ENCODE measurements at regions not wholly inside any gene's neighbourhood (a gene's known extent, or its start where the extent isn't known, plus 50 kb on each side); places are given as distances from the start of the nearest gene placed in this dataset.

DNA sequence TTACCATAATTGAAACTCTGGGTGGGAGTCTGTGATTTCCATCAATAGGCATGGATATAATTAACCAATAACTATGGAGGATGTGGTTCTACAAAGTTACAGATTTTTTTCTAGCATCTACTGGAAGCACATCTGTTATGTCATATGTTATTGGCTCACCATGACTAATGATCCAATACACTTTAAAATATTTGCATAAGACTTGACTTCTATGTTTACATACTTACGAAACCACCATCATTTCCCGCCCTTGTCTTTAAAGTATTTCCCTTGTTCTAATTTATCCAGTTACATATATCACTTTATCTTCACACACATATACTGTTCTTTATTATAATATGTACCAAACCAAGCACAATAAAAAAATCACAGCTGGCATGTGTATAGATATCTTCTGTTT lies 380.3 kb upstream of the CBLB start:
- H3K4me3 ChIP-seq (ENCODE audit: low read depth, low read length), result no peak overlapping the region
- DNase-seq (ENCODE audit: low read depth), result peak; percentile 8
- TF ChIP-seq, protein P1, sequence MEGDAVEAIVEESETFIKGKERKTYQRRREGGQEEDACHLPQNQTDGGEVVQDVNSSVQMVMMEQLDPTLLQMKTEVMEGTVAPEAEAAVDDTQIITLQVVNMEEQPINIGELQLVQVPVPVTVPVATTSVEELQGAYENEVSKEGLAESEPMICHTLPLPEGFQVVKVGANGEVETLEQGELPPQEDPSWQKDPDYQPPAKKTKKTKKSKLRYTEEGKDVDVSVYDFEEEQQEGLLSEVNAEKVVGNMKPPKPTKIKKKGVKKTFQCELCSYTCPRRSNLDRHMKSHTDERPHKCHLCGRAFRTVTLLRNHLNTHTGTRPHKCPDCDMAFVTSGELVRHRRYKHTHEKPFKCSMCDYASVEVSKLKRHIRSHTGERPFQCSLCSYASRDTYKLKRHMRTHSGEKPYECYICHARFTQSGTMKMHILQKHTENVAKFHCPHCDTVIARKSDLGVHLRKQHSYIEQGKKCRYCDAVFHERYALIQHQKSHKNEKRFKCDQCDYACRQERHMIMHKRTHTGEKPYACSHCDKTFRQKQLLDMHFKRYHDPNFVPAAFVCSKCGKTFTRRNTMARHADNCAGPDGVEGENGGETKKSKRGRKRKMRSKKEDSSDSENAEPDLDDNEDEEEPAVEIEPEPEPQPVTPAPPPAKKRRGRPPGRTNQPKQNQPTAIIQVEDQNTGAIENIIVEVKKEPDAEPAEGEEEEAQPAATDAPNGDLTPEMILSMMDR (IDR thresholded peaks at IDR 0.05; ENCODE audit: insufficient read depth, low read length), result no peak

DNA sequence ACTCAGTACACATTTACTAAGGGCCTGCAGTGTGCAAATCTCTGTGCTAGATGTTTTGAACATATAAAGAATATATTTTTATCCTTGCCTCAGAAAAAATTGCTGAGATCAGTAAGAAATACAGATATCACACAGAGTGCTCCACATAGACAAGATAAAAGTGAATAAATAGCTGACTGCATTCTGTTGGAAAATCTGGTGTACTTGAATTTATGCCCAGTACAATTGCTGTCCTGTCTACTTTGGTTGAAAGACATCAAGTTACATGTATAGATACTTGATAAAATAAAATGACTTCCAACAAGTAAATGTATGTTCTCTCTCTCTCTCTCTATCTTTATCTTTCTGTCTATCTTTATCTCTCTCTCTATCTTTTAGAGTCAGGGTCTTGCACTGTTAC lies 381.2 kb upstream of the CBLB start:
- H3K4me3 ChIP-seq (ENCODE audit: low read depth, low read length), result no peak overlapping the region
- TF ChIP-seq, protein P1 (IDR thresholded peaks at IDR 0.05; ENCODE audit: insufficient read depth, low read length), result no peak
- DNase-seq (ENCODE audit: low read depth), result no peak

DNA sequence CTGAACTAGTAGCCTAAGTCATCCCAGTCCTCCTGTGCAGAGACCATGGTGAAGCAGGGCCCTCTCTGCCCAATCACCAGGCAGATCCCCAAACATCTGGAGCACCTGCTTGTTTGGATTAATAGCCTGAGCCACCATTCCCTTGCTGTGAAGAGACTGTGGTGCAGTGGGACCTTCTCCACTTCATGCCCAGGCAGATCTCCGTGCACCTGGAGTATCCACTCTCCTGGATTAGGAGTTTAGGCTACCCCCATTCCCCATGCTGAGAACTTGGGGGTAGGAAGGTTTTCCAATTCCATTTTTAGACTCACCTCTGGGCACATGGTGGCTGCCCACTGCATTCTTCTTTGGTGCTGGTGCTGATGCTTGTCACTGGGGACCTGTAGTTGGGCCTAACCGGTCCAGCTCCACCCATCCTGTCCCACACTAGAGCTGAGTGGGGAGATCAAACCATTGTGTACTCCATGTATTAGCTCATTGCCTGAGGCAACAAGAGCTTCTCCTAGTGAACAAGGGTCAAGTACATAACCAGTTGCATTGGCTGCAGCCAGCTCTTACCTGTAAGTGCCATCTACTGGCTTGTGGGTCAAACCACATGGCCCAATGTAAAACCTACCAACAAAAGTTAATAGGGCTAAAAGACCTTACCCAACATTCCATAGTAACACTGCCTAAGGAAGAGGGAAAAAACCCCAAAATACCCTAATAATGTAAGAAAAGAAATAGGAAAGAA lies 382.5 kb upstream of the CBLB start:
- no peak overlapping the region for H3K4me3 ChIP-seq (ENCODE audit: low read depth, low read length)
- no peak for DNase-seq (ENCODE audit: low read depth)
- TF ChIP-seq, protein P1 (IDR thresholded peaks at IDR 0.05; ENCODE audit: insufficient read depth, low read length), result no peak

DNA sequence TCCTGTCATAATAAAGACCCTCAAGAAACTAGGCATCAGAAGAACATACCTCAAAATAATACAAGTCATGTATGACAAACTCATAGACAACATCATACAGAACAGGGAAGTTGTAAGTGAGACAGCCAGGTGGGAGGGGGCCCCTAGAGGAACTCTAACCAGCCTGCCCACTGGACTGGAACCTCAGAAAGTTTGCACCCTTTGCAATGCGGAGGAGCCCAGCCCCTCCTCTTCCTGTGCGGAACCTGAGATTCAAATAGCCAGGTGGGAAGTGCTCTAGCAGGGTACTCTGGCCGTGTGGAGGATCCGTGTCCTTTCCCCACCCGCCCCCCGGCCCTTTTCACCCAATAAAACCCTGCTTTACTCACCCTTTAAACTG lies 387.0 kb upstream of the CBLB start:
- no peak overlapping the region for H3K4me3 ChIP-seq (ENCODE audit: low read depth, low read length)
- no peak for DNase-seq (ENCODE audit: low read depth)
- TF ChIP-seq, protein P1 (IDR thresholded peaks at IDR 0.05; ENCODE audit: insufficient read depth, low read length), result no peak

DNA sequence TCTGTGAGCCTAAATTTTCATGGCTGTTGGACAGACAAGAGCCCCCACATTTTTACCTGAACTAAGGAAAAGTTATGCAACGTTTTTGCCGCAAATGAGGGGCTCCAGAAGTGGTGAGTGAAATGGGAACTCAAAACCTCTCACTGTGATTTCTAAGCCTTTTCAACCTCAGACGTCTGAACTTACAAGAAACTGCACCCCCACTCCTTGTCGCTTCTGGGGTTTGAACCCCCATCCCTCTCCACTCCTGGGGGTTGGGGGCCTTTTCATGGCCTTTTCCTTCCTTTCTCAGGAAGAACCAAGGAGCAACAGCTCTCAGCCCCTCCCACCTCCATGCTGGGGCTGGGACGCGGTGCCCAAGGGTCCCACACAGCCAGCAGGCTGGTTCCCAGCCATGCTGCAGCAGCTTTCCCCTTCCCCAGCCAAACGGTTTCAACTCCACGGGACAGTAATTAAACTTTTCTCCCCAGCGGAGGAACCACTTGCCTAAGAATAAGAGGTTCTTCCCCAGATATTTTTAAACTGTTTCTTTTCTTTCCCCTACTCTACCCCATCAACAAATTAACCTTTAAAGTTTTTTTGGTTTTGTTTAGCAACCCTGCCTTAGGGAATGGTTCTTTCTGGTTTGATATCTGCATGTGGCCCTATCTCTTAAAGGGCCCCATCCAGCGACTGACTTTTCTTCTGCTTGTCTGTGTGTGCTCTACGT lies 387.6 kb upstream of the CBLB start:
- no peak overlapping the region for H3K4me3 ChIP-seq (ENCODE audit: low read depth, low read length)
- TF ChIP-seq, protein P1 (IDR thresholded peaks at IDR 0.05; ENCODE audit: insufficient read depth, low read length), result no peak
- DNase-seq (ENCODE audit: low read depth), result no peak

DNA sequence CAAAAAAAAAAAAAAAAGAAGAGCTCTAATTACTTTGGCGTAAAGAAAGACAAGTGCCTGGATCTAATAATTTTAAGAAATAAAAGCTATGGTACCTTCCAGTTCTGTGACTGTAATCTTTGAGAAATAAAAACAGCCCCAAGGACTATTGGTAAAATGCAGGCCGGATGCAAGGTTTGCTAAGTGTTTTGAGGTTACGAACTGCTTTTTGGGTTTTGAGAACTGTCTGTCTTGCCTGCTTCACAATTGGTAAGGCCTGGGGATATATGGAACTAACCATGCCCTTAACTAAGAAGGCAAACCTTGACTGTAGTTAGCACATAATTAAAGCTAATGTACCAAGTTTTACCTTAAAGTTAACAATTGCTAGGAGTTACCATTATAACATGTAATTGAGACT lies 388.4 kb upstream of the CBLB start:
- DNase-seq (ENCODE audit: low read depth), result no peak
- TF ChIP-seq, protein P1 (IDR thresholded peaks at IDR 0.05; ENCODE audit: insufficient read depth, low read length), result no peak
- H3K4me3 ChIP-seq (ENCODE audit: low read depth, low read length), result no peak overlapping the region
